Myocyte (in vitro differentiated cells): ENCODE measurements at regions not wholly inside any gene's neighbourhood (a gene's known extent, or its start where the extent isn't known, plus 50 kb on each side); places are given as distances from the start of the nearest gene placed in this dataset.

ENCODE experiments used
- DNase-seq: peaks from one replicate; pipeline ENCODE4 v3.0.0-alpha.2; 2012; ENCODE audit warnings: low read depth

DNA sequence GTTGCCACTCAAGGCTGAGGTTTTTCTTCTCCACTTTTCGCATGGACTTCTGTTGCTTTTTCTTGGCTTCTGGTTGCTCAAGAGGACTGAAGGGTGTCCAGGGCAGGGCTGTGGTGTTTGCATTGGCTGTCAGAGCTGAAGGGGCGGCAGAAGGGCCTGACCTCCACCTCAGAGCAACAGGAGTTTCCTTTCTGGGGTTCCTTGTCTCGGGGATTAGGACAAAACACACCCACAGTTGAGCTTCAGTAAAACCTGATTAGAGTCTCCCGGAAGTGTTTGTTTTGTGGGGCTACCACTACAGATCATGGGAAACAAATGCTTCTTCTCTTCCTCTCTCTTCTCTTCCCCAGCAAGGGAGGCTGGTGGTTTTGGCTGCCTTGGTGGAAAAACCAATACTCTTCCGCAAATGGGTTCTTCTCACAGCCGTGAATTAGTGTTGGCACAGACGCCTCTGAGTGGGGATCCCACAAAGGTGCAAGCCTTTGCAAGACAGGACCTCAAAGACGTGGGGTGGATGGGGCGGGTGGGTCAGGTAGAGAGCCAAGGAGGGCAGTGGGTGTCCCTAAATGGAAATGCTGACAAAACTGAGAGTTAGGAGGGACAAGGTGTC is 317.7 kb upstream of the TBX3 start:
- DNase-seq = no peak

GRCh38 chr12:115000038-115000437 is 316.1 kb upstream of the TBX3 start:
- DNase-seq = peak; percentile 92

GRCh38 chr12:114998750-114999128 is 314.8 kb upstream of the TBX3 start:
- DNase-seq = no peak

DNA sequence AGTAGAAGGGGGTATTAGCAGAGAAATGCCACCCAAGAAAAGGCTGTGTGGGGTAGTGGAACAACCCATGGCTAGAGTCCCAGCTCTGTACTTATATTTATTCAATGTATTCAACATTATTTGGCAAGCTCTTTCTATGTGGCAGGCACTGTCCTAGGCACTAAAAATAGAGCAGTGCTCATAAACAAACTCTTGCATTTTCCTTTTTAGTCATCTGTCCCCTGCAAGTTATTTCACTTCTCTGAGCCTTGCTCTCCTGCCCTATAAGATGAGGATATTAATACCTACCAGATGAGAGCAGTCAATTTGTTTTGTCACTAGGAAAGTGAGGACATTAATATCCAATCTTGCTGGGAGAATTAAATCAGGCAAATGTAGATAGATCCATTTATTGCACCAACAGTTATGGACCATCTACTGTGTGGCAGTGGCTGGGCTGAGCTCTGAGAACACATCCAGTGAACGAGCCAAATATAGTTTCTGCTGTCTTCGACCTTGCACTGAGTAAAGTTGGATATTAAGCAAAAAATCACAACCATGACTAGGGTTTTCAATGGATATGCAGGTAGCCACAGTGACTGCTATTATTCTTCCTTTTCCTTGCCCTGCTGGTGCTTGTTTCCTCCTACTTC is 314.3 kb upstream of the TBX3 start:
- no peak for DNase-seq

- no peak for DNase-seq
Observed at GRCh38 chr12:114996382-114996781, 312.4 kb upstream of the TBX3 start.

- peak; percentile 35 for DNase-seq
Observed at GRCh38 chr12:114995891-114996290, 311.9 kb upstream of the TBX3 start.

DNA sequence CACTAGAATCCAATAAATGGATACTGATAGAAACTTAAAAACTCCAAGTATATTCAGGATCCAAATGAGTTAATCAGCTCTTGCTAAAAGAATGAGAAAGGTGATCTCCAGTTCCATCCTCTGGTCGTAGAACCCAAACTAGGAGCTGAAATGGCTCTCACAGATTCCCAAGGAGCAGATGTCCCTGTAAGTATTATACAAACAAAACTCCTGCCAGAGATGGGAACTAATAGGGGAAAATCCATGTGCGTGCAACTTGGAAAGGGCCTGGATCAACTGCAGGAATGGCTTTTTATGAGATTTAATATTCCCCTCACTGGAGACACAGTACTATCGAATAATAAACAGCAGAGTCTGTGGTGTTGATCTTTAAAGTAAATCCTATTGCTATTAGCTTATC is 309.2 kb upstream of the TBX3 start:
- no peak for DNase-seq

- DNase-seq = no peak
Observed at GRCh38 chr12:114992443-114992842, 308.5 kb upstream of the TBX3 start.

DNA sequence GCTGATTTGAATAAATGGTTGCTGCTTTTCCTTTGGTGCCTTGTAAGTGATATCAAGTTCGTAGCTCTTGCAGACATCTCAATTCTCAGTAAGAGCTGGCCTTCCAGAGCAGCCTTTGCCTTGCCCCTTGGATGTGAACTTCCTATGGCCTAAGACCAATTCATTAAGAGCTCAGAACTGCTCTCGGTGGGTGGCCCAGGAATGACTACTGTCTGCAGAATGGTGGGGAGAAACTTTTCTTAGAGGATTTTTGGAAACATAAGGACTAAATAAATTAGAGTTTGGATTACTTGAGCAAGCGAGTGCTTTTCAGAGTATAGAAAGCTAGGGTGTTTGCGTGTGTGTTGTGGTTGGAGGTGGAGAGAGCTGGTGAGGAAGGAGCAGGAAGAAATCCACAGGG is 306.4 kb upstream of the TBX3 start:
- DNase-seq = no peak

DNA sequence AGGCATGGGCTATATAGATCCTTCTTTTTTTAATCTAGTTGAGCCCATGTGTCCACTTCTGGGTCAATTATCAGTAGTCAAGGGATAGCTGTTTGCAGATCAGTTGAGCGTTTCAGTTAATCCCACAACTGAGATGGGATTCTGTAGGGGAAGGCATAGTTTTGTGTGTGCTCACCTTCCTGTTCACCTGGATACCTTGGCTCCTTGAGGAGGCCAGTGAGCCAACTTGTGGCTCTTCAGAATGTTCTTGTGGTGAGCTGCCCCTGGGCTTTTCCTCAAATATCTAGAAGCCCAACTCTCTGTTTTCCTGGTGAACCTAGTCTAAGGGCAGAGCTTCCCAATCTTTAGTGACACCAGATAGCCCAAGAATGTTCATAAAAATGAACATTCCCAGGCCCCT is 302.9 kb upstream of the TBX3 start:
- no peak for DNase-seq

GRCh38 chr12:114986178-114986714 is 302.3 kb upstream of the TBX3 start:
- DNase-seq = no peak

GRCh38 chr12:114984634-114985061 is 300.7 kb upstream of the TBX3 start:
- DNase-seq = no peak

DNA sequence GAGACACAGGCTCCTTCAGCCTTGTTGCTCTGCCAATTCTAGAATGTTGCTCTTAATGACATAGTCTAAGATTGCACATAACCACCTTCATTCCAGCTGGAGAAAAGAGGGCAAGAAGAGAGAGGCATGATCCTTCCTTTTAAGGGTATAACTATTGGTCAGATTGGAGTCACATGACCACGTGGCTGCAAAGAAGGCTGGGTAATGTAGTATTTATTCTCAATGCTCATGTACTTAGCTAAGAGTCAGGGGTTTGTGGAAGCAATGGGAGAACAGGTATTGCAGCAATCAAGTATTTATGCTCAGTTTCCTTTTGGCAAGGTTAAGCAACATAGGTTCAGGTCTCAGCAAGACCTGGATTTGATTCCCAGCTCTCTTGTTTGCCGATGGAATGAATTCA is 298.8 kb upstream of the TBX3 start:
- DNase-seq = no peak

GRCh38 chr12:114981036-114981435 is 297.1 kb upstream of the TBX3 start:
- DNase-seq = no peak

GRCh38 chr12:114976959-114977358 is 293.0 kb upstream of the TBX3 start:
- DNase-seq = no peak

- DNase-seq = no peak
Observed at GRCh38 chr12:114976372-114976771, 292.4 kb upstream of the TBX3 start.

- DNase-seq = no peak
Observed at GRCh38 chr12:114975640-114976310, 291.8 kb upstream of the TBX3 start.

DNA sequence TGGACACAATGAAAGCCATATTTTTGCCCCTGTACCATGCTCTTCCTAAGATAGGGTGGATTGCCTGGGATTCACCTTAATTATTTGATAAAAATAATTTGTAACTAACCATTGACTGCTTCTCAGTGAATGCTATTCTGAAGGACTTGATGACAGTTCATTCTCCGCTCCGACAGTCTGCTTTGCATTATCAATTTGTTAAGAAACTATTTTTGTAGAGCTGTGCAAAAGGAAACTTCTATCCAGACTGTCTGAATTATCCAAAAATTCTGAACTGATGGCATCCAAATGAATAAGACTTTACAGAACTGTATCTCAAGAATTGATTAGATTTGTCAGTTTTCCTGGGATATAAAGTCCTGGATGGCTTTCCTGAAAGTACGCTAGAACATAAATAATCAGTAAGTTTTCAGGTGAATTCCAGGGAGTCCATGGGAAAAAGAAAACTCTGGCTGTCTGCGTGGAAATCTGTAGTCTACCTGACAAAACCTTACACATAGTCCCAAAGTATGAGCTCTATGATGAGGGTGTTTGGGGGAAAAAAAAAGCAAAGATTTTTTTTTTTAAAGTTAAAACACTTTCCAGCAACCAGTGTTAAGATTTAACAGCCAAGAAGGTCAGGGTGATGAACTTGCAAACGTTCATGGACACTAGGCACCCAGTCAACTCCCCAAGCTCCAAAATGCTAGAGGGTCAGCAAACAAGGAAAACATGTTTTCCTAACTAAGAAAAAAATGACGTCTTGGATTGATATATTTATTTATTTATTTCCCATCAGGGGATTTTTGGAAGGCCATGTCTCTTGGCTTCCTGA is 291.1 kb upstream of the TBX3 start:
- DNase-seq = no peak

GRCh38 chr12:114974333-114974732 is 290.4 kb upstream of the TBX3 start:
- no peak for DNase-seq

DNA sequence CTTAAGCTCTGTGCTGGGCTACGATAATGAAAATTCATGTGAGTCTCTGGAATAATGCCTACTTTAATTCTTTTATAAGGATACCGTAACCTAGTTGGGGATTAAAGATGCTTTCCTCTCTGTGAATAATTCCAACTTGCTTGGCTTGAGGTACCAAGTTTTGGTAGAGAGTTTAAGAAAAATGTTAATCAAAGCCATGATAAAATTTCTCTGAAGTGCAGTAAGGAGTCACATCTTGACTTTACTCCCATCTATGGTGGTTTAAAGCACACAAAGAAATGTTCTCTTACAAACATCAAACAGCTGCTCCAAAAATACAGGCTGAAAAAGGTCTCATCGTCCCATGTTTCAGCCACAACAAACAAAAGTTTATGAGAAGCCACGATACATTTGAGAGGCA is 284.8 kb upstream of the TBX3 start:
- no peak for DNase-seq

DNA sequence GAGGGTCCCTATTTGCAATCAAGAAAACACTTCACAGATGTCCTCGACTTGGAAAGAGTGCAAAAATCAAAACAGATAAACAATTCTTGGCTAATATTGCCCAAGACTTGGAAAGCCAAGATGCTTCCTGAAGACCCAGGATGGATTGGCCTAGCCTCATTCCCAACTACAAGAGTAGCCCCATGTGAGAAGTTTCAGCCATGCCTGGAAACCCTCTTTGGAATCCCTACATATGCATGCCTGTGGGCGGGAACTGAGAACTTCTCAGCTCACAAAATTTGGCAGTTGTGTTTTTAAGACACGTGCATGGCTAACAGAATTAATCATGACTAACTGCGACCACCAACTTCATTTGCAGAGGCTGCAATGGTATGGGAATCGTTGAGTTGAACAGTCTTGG is 283.2 kb upstream of the TBX3 start:
- DNase-seq = no peak

- DNase-seq = no peak
Observed at GRCh38 chr12:114964841-114965240, 280.9 kb upstream of the TBX3 start.
